HG03521 (cell line): ENCODE measurements at regions not wholly inside any gene's neighbourhood (a gene's known extent, or its start where the extent isn't known, plus 50 kb on each side); places are given as distances from the start of the nearest gene placed in this dataset.

Experiments used
- ATAC-seq: cut with Tn5 transposase; IDR thresholded peaks from one replicate; pipeline ENCODE4 v1.9.1; 2021; ENCODE audit warnings: mild to moderate bottlenecking, moderate library complexity; ENCODE audit not compliant: unreplicated experiment

GRCh38 chr1:81129366-81129765, 671.4 kb upstream of the ADGRL2 start:
- no peak for ATAC-seq

GRCh38 chr1:81128079-81128478, 672.7 kb upstream of the ADGRL2 start:
- ATAC-seq, result no peak

- ATAC-seq, result no peak
These were observed 673.6 kb upstream of the ADGRL2 start for GRCh38 chr1:81126989-81127581.

- no peak for ATAC-seq
These were observed 675.1 kb upstream of the ADGRL2 start for GRCh38 chr1:81125672-81126071.

DNA sequence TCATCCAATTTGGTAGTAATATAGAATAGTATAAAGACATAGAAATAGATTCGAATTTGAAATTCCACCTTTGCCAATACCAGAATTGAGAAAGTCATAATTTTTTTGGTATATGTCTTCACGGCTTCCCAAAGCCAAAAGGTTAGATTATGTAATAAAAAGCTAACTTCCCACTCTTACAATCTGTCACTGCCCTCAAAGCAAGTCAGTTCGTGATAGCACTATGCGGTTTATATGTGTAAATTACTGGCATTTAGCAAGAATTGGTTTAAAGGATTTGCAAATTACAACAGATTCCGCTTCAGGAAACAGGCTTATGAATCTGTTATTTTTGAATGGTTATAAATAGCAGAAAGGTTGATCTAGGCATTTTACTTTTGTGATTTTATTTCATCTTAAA, 679.4 kb upstream of the ADGRL2 start:
- ATAC-seq, result no peak

- no peak for ATAC-seq
These were observed 681.4 kb upstream of the ADGRL2 start for GRCh38 chr1:81119319-81119718.

DNA sequence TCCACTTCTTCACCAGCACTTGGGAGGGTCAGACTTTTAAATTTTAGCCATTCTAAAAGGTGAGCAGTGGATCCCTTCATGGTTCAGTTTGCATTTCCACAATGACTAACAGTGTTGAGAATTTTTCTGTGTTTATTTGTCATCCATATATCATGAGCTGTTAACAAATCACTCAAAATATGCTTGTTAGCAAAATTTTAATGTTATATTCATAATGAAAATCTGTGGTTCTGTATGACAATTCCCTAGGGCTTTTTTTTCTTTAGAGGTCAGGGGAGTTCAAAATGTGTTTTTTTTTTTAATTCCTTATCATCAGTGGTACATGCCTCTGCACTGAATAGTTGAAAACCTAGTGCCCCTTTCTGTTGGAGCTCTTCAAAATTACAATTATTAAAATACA, 682.2 kb upstream of the ADGRL2 start:
- no peak for ATAC-seq

DNA sequence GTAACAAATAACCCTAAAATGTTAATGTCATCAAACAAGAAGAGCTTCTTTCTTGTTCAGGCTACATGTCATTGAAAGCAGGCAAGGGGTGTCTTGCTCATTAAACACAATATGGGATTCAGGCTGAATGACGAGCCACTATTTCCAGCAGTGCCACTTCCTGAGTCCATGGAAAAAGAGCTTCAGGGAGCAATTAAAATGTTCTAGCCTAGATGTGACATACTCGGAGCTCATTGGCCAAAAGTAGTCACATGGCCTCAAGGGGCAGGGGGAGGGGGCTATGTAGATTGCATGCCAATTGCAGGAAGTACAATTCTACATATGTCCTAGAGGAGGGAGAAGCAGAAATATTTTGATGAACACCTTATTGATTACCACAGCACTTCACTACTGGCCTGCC, 685.3 kb upstream of the ADGRL2 start:
- no peak for ATAC-seq

DNA sequence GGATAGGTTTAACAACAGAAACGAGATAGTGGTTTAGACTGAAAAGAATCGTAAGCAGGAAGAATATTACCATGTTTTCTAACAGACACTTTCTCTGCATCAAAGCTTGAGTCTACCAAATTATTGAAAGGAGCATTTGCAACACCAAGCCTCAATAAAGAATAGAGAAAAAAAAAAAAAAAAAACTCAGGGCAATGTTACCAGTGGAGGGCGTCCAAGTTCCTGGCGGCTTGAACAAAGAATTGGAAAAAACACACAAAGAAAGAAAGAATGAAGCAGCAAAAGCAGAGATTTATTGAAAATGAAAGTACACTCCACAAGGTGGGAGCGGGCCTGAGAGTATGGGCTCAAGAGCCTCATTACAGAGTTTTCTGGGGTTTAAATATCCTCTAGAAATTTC, 686.5 kb upstream of the ADGRL2 start:
- ATAC-seq, result no peak

DNA sequence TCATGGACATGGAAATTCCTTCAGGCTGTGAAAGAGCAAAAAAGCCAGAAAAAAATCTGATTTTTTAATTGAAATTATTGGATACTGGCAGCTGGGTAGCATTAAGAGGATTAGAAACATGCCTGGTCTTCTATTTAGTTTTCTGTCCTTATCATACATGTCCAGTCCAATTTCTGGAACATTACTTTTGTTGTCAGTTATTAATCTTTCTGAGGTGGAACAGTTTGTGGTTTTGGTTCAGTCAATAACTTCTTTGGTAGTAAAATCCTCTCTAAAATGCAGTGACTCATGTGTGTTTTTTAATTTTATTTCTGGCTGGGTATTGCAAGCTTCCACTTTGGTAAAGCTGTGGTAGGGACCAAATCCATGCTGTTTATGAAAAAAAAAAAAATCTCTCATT, 687.0 kb upstream of the ADGRL2 start:
- no peak for ATAC-seq

GRCh38 chr1:81111818-81112217, 688.9 kb upstream of the ADGRL2 start:
- ATAC-seq, result no peak

DNA sequence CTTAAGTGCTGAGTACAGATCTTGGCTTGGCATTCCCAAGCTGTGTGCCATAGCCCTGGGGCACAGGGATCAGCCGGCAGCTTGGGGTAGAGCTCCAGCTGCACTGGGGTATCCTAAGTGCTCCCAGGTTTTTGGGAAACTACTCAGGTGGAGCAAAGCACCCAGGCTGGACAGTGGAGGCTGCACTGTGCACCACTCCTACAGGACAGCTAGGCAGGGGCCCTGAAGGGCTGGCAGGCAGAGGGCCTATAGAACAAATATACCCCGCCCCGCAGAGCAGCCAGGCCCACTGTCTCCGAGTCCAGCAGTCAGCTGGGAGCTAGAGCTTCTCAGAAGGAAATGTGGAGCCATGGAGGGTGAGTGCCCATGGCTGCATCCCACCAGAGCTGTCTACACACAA, 691.7 kb upstream of the ADGRL2 start:
- no peak for ATAC-seq

GRCh38 chr1:81097860-81098259, 702.9 kb upstream of the ADGRL2 start:
- no peak for ATAC-seq

DNA sequence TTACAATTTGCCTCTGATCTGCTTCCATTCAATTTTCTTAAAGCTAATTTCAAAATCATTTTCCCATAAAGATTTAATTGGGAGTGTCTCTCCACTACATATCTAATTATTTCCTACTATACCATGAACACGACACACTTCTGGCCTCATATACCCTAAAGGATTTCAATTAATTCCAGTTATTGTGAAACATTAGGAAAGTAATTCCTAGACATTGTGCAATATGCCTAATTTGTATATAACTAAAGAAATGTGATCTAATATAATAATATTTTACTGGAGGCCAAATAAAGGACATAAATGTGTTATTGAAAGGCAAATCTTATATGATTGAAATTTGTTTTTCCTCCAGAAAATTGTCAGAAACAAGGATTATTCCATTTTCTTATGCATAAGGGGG, 727.2 kb upstream of the ADGRL2 start:
- ATAC-seq, result no peak

DNA sequence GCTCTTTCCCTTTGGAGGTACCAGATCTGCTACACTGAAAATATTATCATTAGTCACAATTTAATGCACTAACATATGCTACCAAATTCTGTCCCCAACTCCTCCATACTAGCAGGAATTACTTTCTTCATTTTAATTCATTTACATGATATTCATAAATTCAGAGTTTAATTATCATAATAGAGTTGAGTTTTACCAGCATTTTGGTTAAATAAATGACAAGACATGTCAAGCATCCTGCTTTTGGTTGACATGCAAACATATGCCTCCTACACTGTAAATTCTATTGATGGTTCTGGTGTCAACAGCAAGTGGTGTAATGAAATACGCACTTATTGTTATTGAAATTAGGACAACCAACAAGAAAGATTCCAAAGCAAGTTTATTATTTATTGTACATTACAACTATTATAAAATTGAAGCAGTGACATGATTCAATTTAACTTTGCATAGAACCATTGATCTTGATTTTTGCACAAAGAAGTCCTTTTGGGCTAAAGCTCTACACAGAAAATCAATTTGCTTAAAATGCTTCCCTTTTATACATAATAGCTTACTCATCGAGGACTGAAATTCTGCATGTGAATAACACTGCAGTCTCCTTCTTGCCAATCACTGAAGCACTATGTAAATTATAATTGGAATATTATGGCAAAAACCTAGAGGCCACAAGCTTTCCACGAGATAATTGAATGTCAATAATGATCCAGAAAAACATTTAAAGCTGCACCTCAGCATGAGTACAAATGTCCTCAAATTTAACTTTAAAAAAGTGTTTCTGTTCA, 728.6 kb upstream of the ADGRL2 start:
- no peak for ATAC-seq

- no peak for ATAC-seq
These were observed 729.5 kb upstream of the ADGRL2 start for GRCh38 chr1:81071072-81071858.

- ATAC-seq, result no peak
These were observed 730.9 kb upstream of the ADGRL2 start for GRCh38 chr1:81069856-81070255.

DNA sequence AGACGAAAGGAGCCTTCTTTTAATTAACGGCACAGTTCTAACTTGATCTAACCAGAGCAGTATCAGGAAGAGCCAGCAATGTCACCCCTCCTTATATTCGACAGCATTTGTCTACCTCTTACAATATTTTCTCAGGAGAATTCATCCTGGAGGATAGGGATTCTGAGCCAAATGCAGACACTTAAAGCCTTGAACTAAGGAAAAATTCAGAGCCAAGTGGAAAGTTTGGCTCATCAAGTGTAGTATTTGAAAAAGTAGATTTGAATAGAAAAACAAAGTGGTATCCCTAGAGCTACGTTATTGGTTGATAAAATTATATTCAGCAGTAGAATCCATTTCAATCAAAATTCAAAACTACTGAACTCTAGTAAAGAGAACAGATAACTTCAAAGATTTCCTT, 732.0 kb upstream of the ADGRL2 start:
- no peak for ATAC-seq

GRCh38 chr1:81053826-81054225, 746.9 kb upstream of the ADGRL2 start:
- no peak for ATAC-seq

DNA sequence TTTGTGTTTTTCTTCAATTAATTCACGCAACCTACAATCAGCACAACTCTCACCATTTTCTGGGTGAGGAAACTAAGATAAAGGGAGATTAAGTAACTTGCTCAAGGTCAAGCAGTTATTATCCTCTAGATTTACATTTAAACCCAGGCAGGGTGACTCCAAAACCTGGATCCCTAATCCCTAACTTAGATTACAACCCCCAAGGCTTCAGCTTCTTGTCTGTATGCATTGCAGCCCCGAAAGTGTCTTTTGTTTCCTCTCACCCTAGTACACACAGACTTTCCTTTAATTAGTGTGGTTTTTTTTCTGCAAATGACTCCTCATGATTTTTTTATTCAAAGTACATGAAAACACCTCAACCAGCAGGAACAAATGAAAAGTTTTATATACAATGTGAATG, 748.6 kb upstream of the ADGRL2 start:
- ATAC-seq, result no peak

- ATAC-seq, result no peak
These were observed 750.3 kb upstream of the ADGRL2 start for GRCh38 chr1:81050390-81050789.

- no peak for ATAC-seq
These were observed 756.0 kb upstream of the ADGRL2 start for GRCh38 chr1:81044708-81045107.
